Adipocyte (in vitro differentiated cells): ENCODE measurements at regions not wholly inside any gene's neighbourhood (a gene's known extent, or its start where the extent isn't known, plus 50 kb on each side); places are given as distances from the start of the nearest gene placed in this dataset.
A peak's percentile ranks its signal among the peaks of the same experiment; 100 is the strongest.

Experiments
- DNase-seq: peaks from one replicate; pipeline ENCODE4 v3.0.0-alpha.2; 2015; ENCODE audit warnings: low read depth
- H3K27me3 ChIP-seq: replicated peaks from 2 replicates; pipeline ENCODE4 v1.7.0; 2013; ENCODE audit warnings: mild to moderate bottlenecking, low read length, moderate library complexity; ENCODE audit not compliant: control insufficient read depth, insufficient read depth
- H3K36me3 ChIP-seq: 2 replicates; pipeline ENCODE4 v1.7.0; 2013; ENCODE audit warnings: low read length, mild to moderate bottlenecking, moderate library complexity; ENCODE audit not compliant: control insufficient read depth, insufficient read depth, severe bottlenecking
- H3K4me1 ChIP-seq: 2 replicates; pipeline ENCODE4 v1.7.0; 2013; ENCODE audit warnings: mild to moderate bottlenecking, low read length, moderate library complexity; ENCODE audit not compliant: control insufficient read depth, insufficient read depth
- H3K4me3 ChIP-seq: 2 replicates; pipeline ENCODE4 v1.7.0; 2013; ENCODE audit warnings: mild to moderate bottlenecking, low read length, moderate library complexity
- H3K9ac ChIP-seq: 2 replicates; pipeline ENCODE4 v1.7.0; 2013; ENCODE audit warnings: mild to moderate bottlenecking, low read length, moderate library complexity
- H3K9me3 ChIP-seq: 2 replicates; pipeline ENCODE4 v1.7.0; 2013; ENCODE audit warnings: mild to moderate bottlenecking, low read length, moderate library complexity; ENCODE audit not compliant: control insufficient read depth

DNA sequence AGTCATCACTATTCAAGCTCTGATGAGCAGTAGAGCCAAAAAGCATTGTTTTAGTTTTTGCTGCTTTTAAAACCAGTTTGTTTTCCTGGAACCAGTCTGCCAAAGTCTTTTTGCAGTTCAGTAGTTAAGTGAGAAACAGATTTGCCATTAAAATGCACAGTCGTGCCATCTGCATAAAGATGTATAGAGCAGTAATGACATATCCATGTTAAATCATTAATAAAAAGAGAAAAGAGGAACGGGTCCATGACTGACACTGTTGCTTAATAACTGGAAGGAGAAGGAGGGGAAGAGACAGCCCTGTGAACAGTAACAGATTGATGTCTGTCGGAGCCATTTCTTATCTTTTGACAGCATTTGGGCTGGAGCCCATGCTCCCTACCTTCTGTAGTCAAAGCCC lies 704.6 kb downstream of the SATB2 start:
- H3K27me3 ChIP-seq, result no peaks in the 10 kb centered on the region
- DNase-seq, result no peak
- no peaks in the 10 kb centered on the region for H3K9me3 ChIP-seq
- H3K4me1 ChIP-seq, result no peaks in the 10 kb centered on the region
- no peak overlapping the region for H3K4me3 ChIP-seq
- no peaks in the 10 kb centered on the region for H3K36me3 ChIP-seq
- H3K9ac ChIP-seq, result no peak overlapping the region

DNA sequence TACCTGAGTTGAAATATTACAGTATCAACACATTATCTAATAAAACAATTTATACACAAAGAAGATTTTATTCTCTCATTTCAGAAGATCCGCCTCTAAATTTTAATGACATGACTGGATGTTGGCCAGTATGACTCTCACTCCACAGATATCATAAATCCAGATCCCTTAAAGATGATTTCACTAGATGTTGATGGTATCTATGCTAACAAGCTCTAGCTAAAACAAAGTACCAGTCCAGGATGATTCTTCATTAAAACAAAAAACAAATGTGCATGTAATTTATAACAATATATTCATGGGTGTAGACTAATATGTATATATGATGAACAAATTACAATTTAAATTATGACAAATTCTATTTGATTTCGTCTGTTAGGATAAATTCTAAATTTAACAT lies 708.4 kb downstream of the SATB2 start:
- Histone ChIP-seq H3K4me1 (no peaks in the 10 kb centered on the region), H3K9me3 (no peaks in the 10 kb centered on the region), H3K9ac (no peak overlapping the region), H3K27me3 (no peaks in the 10 kb centered on the region), H3K36me3 (no peaks in the 10 kb centered on the region), H3K4me3 (no peak overlapping the region)
- DNase-seq, result no peak

DNA sequence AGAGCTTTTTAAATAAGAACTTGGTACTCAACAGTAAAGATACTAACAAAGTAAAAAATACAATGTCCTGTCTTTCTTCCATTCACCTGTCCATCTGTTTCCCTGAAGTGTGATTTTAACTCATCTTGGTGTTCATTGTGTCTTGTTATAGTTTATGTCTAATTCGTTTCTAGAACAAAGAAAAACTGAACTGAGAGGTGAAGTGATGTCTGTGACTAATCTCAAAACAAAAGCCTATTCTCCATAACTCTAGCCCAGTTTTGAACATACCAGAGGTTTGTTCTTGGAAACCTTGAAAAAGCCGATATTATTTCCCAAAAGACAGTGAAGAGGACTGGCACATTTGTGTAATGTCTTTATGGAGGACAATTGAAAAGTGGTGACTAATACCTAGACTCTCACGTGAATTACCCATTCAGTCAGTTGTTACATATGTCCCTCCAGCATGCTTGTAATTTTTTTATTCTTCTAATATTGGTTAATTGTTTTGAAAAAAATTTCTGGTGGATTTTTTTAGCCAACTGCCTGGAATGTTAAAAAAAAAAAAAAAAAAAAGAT lies 725.8 kb downstream of the SATB2 start:
- H3K4me1 ChIP-seq, result no peaks in the 10 kb centered on the region
- H3K36me3 ChIP-seq, result no peaks in the 10 kb centered on the region
- no peaks in the 10 kb centered on the region for H3K9me3 ChIP-seq
- no peaks in the 10 kb centered on the region for H3K27me3 ChIP-seq
- H3K4me3 ChIP-seq, result no peak overlapping the region
- no peak for DNase-seq
- no peak overlapping the region for H3K9ac ChIP-seq

DNA sequence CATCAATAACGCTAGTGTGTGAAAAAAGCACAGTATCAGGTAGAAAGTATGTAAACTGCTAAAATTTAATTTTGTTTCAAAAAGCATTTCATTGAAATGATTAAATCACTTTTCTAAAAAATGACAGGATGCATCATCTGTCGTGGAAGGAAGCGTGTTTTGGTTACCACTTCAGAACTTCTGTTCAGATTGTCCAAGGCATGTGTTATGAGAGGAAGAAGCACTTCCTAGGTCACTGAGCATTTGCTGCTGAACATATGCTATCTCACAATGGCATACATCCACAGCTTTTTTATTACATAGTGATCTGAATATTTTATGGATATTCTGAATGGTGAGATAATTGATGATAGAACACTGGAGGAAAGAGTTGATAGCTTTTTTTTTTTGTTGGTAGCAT lies 737.5 kb downstream of the SATB2 start:
- H3K27me3 ChIP-seq, result no peaks in the 10 kb centered on the region
- DNase-seq, result no peak
- H3K9me3 ChIP-seq, result no peaks in the 10 kb centered on the region
- H3K4me3 ChIP-seq, result no peak overlapping the region
- no peaks in the 10 kb centered on the region for H3K4me1 ChIP-seq
- no peak overlapping the region for H3K9ac ChIP-seq
- no peaks in the 10 kb centered on the region for H3K36me3 ChIP-seq

DNA sequence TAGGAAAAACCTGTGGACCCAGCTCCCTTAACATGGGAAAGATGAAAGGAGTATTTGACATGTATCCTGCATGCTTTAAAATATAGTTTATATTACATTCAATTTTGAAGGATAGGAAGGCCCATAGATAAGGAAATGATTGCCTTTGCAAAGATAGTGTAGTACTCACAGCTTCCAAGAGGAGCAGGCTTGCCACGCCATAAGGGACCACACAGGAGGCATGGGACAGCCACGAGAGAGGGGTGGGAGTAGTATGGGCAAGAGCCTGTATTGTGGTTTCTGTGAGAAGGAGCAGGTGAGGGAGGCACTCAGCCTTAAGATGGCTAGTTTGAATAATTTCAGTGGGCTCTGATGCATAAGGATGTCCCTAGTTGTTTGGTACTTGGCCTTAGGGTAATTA lies 740.3 kb downstream of the SATB2 start:
- Histone ChIP-seq H3K27me3 (no peaks in the 10 kb centered on the region), H3K9me3 (no peaks in the 10 kb centered on the region), H3K4me1 (no peaks in the 10 kb centered on the region), H3K4me3 (no peak overlapping the region), H3K9ac (no peak overlapping the region), H3K36me3 (no peaks in the 10 kb centered on the region)
- no peak for DNase-seq

DNA sequence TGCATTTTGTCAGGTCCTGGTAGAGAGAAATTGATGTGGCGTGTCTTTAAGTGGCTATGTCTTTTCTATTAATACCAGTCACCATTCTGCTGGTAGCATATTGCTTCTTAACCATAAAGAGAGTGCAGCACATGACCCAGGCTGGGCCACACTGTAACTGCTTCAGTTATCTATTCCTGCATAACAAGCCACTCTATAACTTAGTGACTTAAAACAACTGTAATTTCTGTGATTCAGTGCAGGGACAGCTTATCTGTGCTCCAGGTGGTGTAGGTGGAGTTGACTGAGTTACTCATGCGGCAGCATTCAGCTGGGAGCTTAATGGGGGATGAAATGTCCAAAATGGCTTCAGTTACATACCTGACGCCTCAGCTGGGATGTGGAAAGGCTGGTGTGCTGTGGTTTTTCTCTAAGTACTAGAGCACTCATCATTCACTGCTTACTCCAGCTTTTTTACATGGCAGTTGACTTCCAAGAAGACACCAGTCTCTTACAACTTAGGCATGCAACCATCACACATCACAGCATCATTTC lies 742.4 kb downstream of the SATB2 start:
- Histone ChIP-seq H3K4me3 (no peak overlapping the region), H3K4me1 (no peaks in the 10 kb centered on the region), H3K9ac (no peak overlapping the region), H3K9me3 (no peaks in the 10 kb centered on the region), H3K27me3 (no peaks in the 10 kb centered on the region), H3K36me3 (no peaks in the 10 kb centered on the region)
- no peak for DNase-seq

DNA sequence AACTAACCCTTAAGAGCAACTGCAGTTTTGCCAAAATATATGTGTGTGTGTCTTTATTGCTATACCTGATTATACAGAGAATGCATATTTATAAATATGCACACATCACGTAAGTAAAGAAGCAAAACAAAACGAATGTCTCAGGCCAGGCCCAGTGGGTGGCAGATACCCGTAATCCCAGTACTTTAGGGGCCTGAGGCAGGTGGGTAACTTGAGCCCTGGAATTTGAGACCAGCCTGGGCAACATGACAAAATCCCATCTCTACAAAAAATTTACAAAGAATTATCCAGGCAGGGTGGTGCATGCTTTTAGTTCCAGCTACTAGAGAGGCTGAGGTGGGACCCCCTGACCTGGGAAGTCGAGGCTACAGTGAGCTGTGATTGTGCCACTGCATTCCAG lies 745.3 kb downstream of the SATB2 start:
- Histone ChIP-seq H3K36me3 (no peaks in the 10 kb centered on the region), H3K4me3 (no peak overlapping the region), H3K9ac (no peak overlapping the region), H3K9me3 (no peaks in the 10 kb centered on the region), H3K27me3 (no peaks in the 10 kb centered on the region), H3K4me1 (no peaks in the 10 kb centered on the region)
- no peak for DNase-seq

DNA sequence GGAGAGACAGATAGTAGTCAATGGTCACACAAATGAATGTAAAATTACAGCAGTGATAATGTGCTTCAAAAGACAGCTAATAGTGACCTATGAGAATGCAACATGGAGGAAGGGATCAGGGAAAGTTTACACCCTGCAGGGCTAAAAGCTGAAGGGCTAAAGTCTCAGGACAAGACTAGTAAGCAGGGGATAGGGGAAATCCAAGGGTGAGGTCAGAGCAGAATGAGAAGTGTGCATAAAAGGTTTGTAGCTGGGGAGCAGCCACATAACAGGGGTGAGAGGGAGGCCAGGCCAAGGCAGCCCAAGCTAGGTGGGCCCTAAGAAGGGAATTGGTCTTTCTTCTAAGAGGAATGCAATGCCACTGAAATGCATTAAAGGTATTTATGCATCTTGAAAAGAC lies 746.3 kb downstream of the SATB2 start:
- DNase-seq, result no peak
- Histone ChIP-seq H3K27me3 (no peaks in the 10 kb centered on the region), H3K4me3 (no peak overlapping the region), H3K9ac (no peak overlapping the region), H3K36me3 (no peaks in the 10 kb centered on the region), H3K9me3 (no peaks in the 10 kb centered on the region), H3K4me1 (no peaks in the 10 kb centered on the region)

DNA sequence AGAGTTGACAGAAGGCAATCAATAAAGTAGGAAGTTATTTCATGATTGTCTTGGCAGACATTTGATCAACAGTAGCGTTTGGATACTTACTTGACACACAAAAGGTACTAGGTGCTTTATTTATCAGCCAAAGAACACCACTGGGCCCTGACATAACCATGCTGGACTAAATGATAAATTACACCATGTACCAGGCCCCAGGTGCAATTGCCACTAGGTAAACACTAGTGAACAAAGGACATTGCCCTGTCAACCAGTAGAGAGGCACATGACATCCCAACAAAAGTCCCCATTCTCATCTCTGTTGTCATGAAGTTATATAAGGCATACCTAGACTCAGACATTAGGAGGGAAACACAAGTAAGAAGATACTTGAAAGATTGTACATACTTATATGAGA lies 747.2 kb downstream of the SATB2 start:
- H3K4me1 ChIP-seq, result no peaks in the 10 kb centered on the region
- H3K4me3 ChIP-seq, result no peak overlapping the region
- no peaks in the 10 kb centered on the region for H3K36me3 ChIP-seq
- H3K9me3 ChIP-seq, result no peaks in the 10 kb centered on the region
- no peak for DNase-seq
- no peak overlapping the region for H3K9ac ChIP-seq
- no peaks in the 10 kb centered on the region for H3K27me3 ChIP-seq

DNA sequence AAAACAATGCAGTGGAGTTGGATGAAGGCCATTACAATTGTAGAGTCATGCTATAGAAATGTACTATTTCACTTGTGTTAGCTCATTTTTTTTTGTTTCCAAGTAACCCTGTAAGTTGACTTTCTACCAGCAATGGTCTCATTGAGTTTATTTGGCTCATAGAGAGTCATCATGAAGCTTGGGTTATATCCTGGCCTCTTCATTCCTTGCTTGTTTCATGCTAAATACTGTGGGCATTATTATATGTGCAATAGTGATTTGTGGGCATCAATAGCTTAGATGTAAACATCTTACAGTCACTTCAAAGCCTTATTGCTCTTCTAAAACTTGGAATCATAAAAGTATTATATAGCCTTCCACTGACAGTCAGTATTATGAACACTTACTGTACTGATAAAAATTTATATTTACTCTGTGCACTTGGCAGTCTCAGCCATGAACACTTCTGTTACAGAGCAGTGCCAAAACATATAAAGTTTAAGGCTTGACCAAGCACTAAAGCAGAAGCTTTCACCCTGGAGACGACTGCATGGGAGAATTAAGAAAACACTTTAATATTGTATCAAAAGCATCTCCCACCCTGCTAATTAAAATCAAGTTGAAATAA lies 751.2 kb downstream of the SATB2 start:
- Histone ChIP-seq H3K9me3 (no peaks in the 10 kb centered on the region), H3K4me1 (no peaks in the 10 kb centered on the region), H3K4me3 (no peak overlapping the region), H3K9ac (no peak overlapping the region), H3K27me3 (no peaks in the 10 kb centered on the region), H3K36me3 (no peaks in the 10 kb centered on the region)
- peak; percentile 27 for DNase-seq

DNA sequence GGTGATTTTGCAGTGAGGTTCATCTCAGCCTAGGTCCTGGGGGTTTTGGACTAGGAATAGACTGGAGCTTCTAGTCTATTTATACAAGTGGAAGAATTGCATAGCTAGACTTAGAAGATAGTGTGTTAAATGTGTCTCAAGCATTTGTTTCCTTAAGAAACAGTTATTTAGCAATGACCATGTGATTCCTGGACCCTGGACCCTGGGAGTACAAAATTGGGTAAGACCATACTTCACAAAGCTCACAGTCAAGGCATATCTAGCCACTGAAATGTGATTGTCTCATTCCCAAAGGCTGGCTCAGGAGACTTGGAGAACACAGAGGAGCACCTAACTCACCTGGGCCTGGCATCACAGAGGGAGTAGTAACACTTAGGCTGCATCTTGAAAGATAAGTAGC lies 754.5 kb downstream of the SATB2 start:
- Histone ChIP-seq H3K4me1 (no peaks in the 10 kb centered on the region), H3K36me3 (no peaks in the 10 kb centered on the region), H3K9ac (no peak overlapping the region), H3K27me3 (no peaks in the 10 kb centered on the region), H3K4me3 (no peak overlapping the region), H3K9me3 (no peaks in the 10 kb centered on the region)
- no peak for DNase-seq

DNA sequence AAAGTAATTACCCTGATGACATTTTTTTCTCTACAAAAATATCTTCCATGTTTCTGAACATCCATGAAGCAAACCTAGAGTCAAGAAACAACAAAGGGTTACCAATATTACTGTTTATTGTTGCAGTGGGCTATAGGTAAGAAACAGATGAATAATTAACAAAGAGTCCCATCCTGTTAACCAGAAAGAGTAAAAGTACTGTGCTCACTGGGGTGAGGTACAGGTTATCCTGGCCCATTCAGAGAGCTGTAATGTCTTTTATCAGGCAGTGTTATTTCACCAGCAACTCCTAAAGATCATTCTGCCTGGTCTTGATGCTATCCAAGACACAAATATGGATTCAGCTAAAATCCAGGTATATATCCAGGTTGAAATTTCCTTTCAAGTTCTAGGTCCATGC lies 754.9 kb downstream of the SATB2 start:
- Histone ChIP-seq H3K9ac (no peak overlapping the region), H3K9me3 (no peaks in the 10 kb centered on the region), H3K4me3 (no peak overlapping the region), H3K27me3 (no peaks in the 10 kb centered on the region), H3K4me1 (no peaks in the 10 kb centered on the region), H3K36me3 (no peaks in the 10 kb centered on the region)
- DNase-seq, result no peak
